PC-3 (cell line): ENCODE measurements at regions not wholly inside any gene's neighbourhood (a gene's known extent, or its start where the extent isn't known, plus 50 kb on each side); places are given as distances from the start of the nearest gene placed in this dataset.
A peak's percentile ranks its signal among the peaks of the same experiment; 100 is the strongest.

Experiments used
- ATAC-seq: fragments of 200-7000 bp; cut with Tn5 transposase; 2 replicates; pipeline ENCODE4 v1.9.1; 2020; ENCODE audit warnings: mild to moderate bottlenecking, moderate library complexity
- BruUV-seq: library from RNA; stranded (reverse); fragments of 400-500 nt; replicated peaks from 2 replicates; lab custom pipeline; 2021; lab: Mats Ljungman, UMichigan
- CTCF ChIA-PET: fragments of 300-600 bp; sonication (Branson Sonifier 250); formaldehyde crosslinking; loops from one replicate; lab custom pipeline; 2022; ENCODE audit warnings: antibody characterized with exemption; lab: Charles Lee
- POLR2A ChIA-PET: fragments of 300-600 bp; sonication (Branson Sonifier 250); formaldehyde crosslinking; loops from one replicate; lab custom pipeline; 2022; ENCODE audit warnings: antibody characterized with exemption; ENCODE audit not compliant: unreplicated experiment; lab: Charles Lee
- DNase-seq: peaks from one replicate; pipeline ENCODE4 v3.0.0-alpha.2; 2015
- H2AFZ ChIP-seq: fragments of 300-600 bp; sonication (generic); 2 replicates; pipeline ENCODE4 v1.6.0; 2016; ENCODE audit warnings: antibody characterized with exemption, low read length
- H3F3A ChIP-seq: fragments of 300-600 bp; sonication (generic); one replicate; pipeline ENCODE4 v1.6.0; 2017; ENCODE audit warnings: antibody characterized with exemption, low read length, control low read depth, mild to moderate bottlenecking; ENCODE audit not compliant: unreplicated experiment
- H3K27ac ChIP-seq: fragments of 300-600 bp; sonication (generic); 2 replicates; pipeline ENCODE4 v1.5.1; 2016; ENCODE audit warnings: mild to moderate bottlenecking, low read length
- H3K27me3 ChIP-seq: fragments of 300-600 bp; sonication (generic); 2 replicates; pipeline ENCODE4 v1.6.1; 2016; ENCODE audit warnings: low read length, mixed read lengths
- H3K36me3 ChIP-seq: fragments of 300-600 bp; sonication (generic); 2 replicates; pipeline ENCODE4 v1.6.1; 2016; ENCODE audit warnings: low read depth, mixed run types, low read length, mixed read lengths
- H3K4me1 ChIP-seq: fragments of 300-600 bp; sonication (generic); 2 replicates; pipeline ENCODE4 v1.5.1; 2016; ENCODE audit warnings: low read length; ENCODE audit not compliant: insufficient read depth
- H3K4me2 ChIP-seq: fragments of 300-600 bp; sonication (generic); 2 replicates; pipeline ENCODE4 v1.6.0; 2016; ENCODE audit warnings: low read length
- H3K4me3 ChIP-seq: fragments of 300-600 bp; sonication (generic); 2 replicates; pipeline ENCODE4 v1.5.1; 2016; ENCODE audit warnings: mild to moderate bottlenecking, low read length, mixed read lengths
- H3K79me2 ChIP-seq: fragments of 300-600 bp; sonication (generic); 2 replicates; pipeline ENCODE4 v1.6.1; 2017; ENCODE audit warnings: low read length, mixed read lengths
- H3K9ac ChIP-seq: fragments of 300-600 bp; sonication (generic); 2 replicates; pipeline ENCODE4 v1.6.0; 2016; ENCODE audit warnings: mild to moderate bottlenecking, low read length
- H3K9me2 ChIP-seq: fragments of 300-600 bp; sonication (generic); replicated peaks from 2 replicates; pipeline ENCODE4 v1.6.1; 2016; ENCODE audit warnings: mixed run types, low read length, mixed read lengths
- H3K9me3 ChIP-seq: fragments of 300-600 bp; sonication (generic); 2 replicates; pipeline ENCODE4 v1.6.1; 2016; ENCODE audit warnings: low read length, mixed read lengths
- H4K20me1 ChIP-seq: fragments of 300-600 bp; sonication (generic); 2 replicates; pipeline ENCODE4 v1.6.1; 2016; ENCODE audit warnings: low read length, mixed read lengths
- CTCF ChIP-seq: fragments of 300-600 bp; sonication (generic); conservative IDR thresholded peaks from 2 replicates; pipeline ENCODE4 v1.5.1; 2017; ENCODE audit warnings: antibody characterized with exemption, low read depth, mild to moderate bottlenecking, low read length
- EZH2 ChIP-seq: fragments of 300-600 bp; sonication (generic); IDR thresholded peaks from one replicate; pipeline ENCODE4 v1.6.1; 2017; ENCODE audit warnings: antibody characterized with exemption, mild to moderate bottlenecking, low read length; ENCODE audit not compliant: unreplicated experiment
- EZH2phosphoT487 ChIP-seq: fragments of 300-600 bp; sonication (generic); IDR thresholded peaks from 2 replicates; pipeline ENCODE4 v1.6.1; 2018; ENCODE audit warnings: mild to moderate bottlenecking, antibody characterized with exemption, low read length, borderline replicate concordance
- intact Hi-C: fragments of 100-400 bp; cut with micrococcal nuclease; formaldehyde crosslinking; loops from 2 replicates; pipeline ENCODE4 v1.9.0; 2023

GRCh38 chr1:172960454-172961208, 90.1 kb downstream of the TNFSF18 start:
- Histone ChIP-seq H3K27ac (no peak overlapping the region), H3K36me3 (no peaks in the 10 kb centered on the region), H3F3A (no peaks in the 10 kb centered on the region), H3K9me2 (no peaks in the 10 kb centered on the region), H3K9ac (no peak overlapping the region), H3K79me2 (no peaks in the 10 kb centered on the region), H3K4me1 (peaks cover 6% of the 10 kb centered on the region), H3K9me3 (no peaks in the 10 kb centered on the region), H3K27me3 (no peaks in the 10 kb centered on the region), H3K4me3 (no peak overlapping the region), H2AFZ (no peak overlapping the region), H4K20me1 (no peaks in the 10 kb centered on the region), H3K4me2 (no peak overlapping the region)
- intact Hi-C loops = no loop called here
- ChIA-PET CTCF (interaction anchor here (1.0 kb wide), 1 partner anchor 134 kb away, joined by 6 read pairs; no protein-coding TSS in a partner anchor), POLR2A (interaction anchor here (0.6 kb wide), 1 partner anchor 102 kb away, joined by 3 read pairs; no protein-coding TSS in a partner anchor)
- DNase-seq (peak; percentile 54), ATAC-seq (peak; percentile 53)
- TF ChIP-seq EZH2 (no peak), EZH2phosphoT487 (no peak), CTCF (no peak)
- BruUV-seq = no TSS peak

GRCh38 chr1:172964864-172965263, 85.9 kb downstream of the TNFSF18 start:
- intact Hi-C loops = no loop called here
- TF ChIP-seq EZH2 (no peak), EZH2phosphoT487 (no peak), CTCF (no peak)
- DNase-seq = peak; percentile 37
- H4K20me1 ChIP-seq = no peaks in the 10 kb centered on the region
- no peak overlapping the region for H2AFZ ChIP-seq
- ChIA-PET CTCF (interaction anchor here (0.6 kb wide), 1 partner anchor 55 kb away, joined by 3 read pairs; no protein-coding TSS in a partner anchor), POLR2A (interaction anchor here (0.7 kb wide), 2 partner anchors 28 to 430 kb away, joined by 3 read pairs; no protein-coding TSS in a partner anchor)
- no peaks in the 10 kb centered on the region for H3K36me3 ChIP-seq
- no TSS peak for BruUV-seq
- H3K9me2 ChIP-seq = no peaks in the 10 kb centered on the region
- H3K27ac ChIP-seq = no peak overlapping the region
- peaks cover 32% of the 10 kb centered on the region for H3K4me1 ChIP-seq
- peak; percentile 47 for ATAC-seq
- H3K9ac ChIP-seq = no peak overlapping the region
- no peak overlapping the region for H3K4me2 ChIP-seq
- peaks cover 17% of the 10 kb centered on the region for H3F3A ChIP-seq
- H3K4me3 ChIP-seq = no peak overlapping the region
- H3K9me3 ChIP-seq = no peaks in the 10 kb centered on the region
- H3K79me2 ChIP-seq = no peaks in the 10 kb centered on the region
- no peaks in the 10 kb centered on the region for H3K27me3 ChIP-seq
